ENCODE measurements at regions not wholly inside any gene's neighbourhood (a gene's known extent, or its start where the extent isn't known, plus 50 kb on each side); places are given as distances from the start of the nearest gene placed in this dataset.

DNA sequence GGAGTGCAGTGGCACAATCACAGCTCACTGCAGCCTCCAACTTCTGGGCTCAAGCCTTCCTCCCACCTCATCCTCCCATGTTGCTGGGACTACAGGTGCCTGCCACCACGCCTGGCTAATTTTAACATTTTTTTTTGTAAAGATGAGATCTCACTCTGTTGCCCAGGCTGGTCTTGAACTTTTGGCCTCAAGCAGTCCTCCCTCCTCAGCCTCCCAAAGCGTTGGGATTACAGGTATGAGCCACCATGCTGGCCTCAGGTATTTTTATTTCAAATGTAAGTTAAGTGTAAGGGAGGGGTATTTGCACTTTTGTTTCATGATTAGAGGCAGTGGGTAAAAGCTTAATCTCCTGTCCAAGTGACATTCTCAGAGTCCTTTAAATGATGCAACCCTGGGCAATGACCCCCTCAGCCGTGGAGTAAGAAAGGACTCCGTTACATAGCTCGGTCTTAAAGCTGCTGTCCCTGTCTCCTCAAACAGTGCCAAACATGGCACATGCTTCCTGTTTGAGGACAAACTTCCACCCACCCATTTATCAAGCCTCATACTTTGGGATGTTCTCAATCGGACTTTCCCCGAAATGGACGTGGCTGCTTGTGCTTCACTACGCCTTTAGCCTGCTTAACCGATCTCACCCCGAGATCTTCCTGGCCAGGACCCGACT lies 296.1 kb downstream of the BAMBI start:
- TF ChIP-seq, protein P1, sequence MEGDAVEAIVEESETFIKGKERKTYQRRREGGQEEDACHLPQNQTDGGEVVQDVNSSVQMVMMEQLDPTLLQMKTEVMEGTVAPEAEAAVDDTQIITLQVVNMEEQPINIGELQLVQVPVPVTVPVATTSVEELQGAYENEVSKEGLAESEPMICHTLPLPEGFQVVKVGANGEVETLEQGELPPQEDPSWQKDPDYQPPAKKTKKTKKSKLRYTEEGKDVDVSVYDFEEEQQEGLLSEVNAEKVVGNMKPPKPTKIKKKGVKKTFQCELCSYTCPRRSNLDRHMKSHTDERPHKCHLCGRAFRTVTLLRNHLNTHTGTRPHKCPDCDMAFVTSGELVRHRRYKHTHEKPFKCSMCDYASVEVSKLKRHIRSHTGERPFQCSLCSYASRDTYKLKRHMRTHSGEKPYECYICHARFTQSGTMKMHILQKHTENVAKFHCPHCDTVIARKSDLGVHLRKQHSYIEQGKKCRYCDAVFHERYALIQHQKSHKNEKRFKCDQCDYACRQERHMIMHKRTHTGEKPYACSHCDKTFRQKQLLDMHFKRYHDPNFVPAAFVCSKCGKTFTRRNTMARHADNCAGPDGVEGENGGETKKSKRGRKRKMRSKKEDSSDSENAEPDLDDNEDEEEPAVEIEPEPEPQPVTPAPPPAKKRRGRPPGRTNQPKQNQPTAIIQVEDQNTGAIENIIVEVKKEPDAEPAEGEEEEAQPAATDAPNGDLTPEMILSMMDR (IDR thresholded peaks at IDR 0.05) = no peak
- TF ChIP-seq POLR2A (IDR thresholded peaks at IDR 0.05) = no peak
